Left ventricle myocardium inferior (tissue), 1 donor: ENCODE measurements at regions not wholly inside any gene's neighbourhood (a gene's known extent, or its start where the extent isn't known, plus 50 kb on each side); places are given as distances from the start of the nearest gene placed in this dataset.

ENCODE experiments used
- DNase-seq: peaks from one replicate; pipeline ENCODE4 v3.0.0-alpha.2; 2020
- H3K27ac ChIP-seq: fragments of 200-600 bp; replicated peaks from 2 replicates; pipeline ENCODE4 v1.8.0; 2021
- H3K27me3 ChIP-seq: fragments of 200-600 bp; 2 replicates; pipeline ENCODE4 v1.8.0; 2021; ENCODE audit warnings: low read depth
- H3K36me3 ChIP-seq: fragments of 200-600 bp; 2 replicates; pipeline ENCODE4 v1.8.0; 2021
- H3K4me1 ChIP-seq: fragments of 200-600 bp; 2 replicates; pipeline ENCODE4 v1.8.0; 2021
- H3K4me3 ChIP-seq: fragments of 200-600 bp; 2 replicates; pipeline ENCODE4 v1.8.0; 2021; ENCODE audit warnings: mild to moderate bottlenecking, moderate library complexity
- H3K9me3 ChIP-seq: fragments of 200-600 bp; replicated peaks from 2 replicates; pipeline ENCODE4 v1.8.0; 2021
- intact Hi-C: fragments of 100-400 bp; cut with micrococcal nuclease; formaldehyde crosslinking; loops from one replicate; pipeline ENCODE4 v1.11.0; 2022
- TF ChIP-seq, protein P1 (sequence below): fragments of 200-600 bp; IDR thresholded peaks from 2 replicates; pipeline ENCODE4 v1.8.0; 2021; ENCODE audit warnings: antibody characterized with exemption, mild to moderate bottlenecking, borderline replicate concordance
- donor health status: DM: no; HTN: yes; CAD: no; lungs with severe emphysema.

GRCh38 chr5:66323529-66323895 lies 179.4 kb downstream of the SREK1 start:
- no peaks in the 10 kb centered on the region for H3K9me3 ChIP-seq
- H3K36me3 ChIP-seq, result no peaks in the 10 kb centered on the region
- TF ChIP-seq, protein P1, sequence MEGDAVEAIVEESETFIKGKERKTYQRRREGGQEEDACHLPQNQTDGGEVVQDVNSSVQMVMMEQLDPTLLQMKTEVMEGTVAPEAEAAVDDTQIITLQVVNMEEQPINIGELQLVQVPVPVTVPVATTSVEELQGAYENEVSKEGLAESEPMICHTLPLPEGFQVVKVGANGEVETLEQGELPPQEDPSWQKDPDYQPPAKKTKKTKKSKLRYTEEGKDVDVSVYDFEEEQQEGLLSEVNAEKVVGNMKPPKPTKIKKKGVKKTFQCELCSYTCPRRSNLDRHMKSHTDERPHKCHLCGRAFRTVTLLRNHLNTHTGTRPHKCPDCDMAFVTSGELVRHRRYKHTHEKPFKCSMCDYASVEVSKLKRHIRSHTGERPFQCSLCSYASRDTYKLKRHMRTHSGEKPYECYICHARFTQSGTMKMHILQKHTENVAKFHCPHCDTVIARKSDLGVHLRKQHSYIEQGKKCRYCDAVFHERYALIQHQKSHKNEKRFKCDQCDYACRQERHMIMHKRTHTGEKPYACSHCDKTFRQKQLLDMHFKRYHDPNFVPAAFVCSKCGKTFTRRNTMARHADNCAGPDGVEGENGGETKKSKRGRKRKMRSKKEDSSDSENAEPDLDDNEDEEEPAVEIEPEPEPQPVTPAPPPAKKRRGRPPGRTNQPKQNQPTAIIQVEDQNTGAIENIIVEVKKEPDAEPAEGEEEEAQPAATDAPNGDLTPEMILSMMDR, result no peak
- intact Hi-C loops, result no loop called here
- H3K4me3 ChIP-seq, result no peak overlapping the region
- H3K4me1 ChIP-seq, result peaks cover 51% of the 10 kb centered on the region
- H3K27me3 ChIP-seq, result no peaks in the 10 kb centered on the region
- DNase-seq, result no peak
- peak overlapping the region; percentile 89 for H3K27ac ChIP-seq

DNA sequence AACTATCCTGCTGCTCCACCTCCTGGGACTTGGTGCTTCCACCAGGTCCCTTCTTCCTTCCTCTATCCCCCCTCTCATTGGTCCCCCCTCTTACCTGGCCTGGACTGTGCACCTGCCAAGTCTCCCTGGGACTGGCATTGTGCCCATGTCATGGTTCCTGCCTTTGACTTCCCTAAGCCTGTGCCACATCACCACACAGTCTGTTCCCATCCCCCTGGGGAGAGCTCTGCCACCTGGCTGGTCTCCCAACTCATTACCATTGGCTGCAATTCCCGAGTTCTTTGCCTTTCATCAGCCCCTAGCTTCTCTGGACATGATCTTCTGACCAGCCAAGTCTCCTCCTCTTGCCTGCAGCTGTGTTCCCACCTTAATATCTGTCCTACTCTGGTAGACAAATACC lies 180.3 kb downstream of the SREK1 start:
- H3K36me3 ChIP-seq, result no peaks in the 10 kb centered on the region
- TF ChIP-seq, protein P1, result no peak
- H3K27me3 ChIP-seq, result no peaks in the 10 kb centered on the region
- intact Hi-C loops, result no loop called here
- peaks cover 51% of the 10 kb centered on the region for H3K4me1 ChIP-seq
- no peak overlapping the region for H3K4me3 ChIP-seq
- peak; percentile 67 for DNase-seq
- no peaks in the 10 kb centered on the region for H3K9me3 ChIP-seq
- peak overlapping the region; percentile 89 for H3K27ac ChIP-seq

- DNase-seq, result no peak
- H3K4me1 ChIP-seq, result peaks cover 44% of the 10 kb centered on the region
- no peaks in the 10 kb centered on the region for H3K9me3 ChIP-seq
- TF ChIP-seq, protein P1, result no peak
- no peaks in the 10 kb centered on the region for H3K27me3 ChIP-seq
- intact Hi-C loops, result no loop called here
- peak overlapping the region; percentile 89 for H3K27ac ChIP-seq
- H3K4me3 ChIP-seq, result no peak overlapping the region
- H3K36me3 ChIP-seq, result no peaks in the 10 kb centered on the region
Observed at GRCh38 chr5:66326276-66326675, 182.2 kb downstream of the SREK1 start.

GRCh38 chr5:66327008-66327407 lies 182.9 kb downstream of the SREK1 start:
- intact Hi-C loops, result no loop called here
- Histone ChIP-seq H3K27ac (peak overlapping the region; percentile 89), H3K9me3 (no peaks in the 10 kb centered on the region), H3K4me1 (peaks cover 44% of the 10 kb centered on the region), H3K4me3 (no peak overlapping the region), H3K27me3 (no peaks in the 10 kb centered on the region), H3K36me3 (no peaks in the 10 kb centered on the region)
- DNase-seq, result peak; percentile 25
- TF ChIP-seq, protein P1, result no peak

GRCh38 chr5:66329078-66329477 lies 185.0 kb downstream of the SREK1 start:
- Histone ChIP-seq H3K9me3 (no peaks in the 10 kb centered on the region), H3K27me3 (no peaks in the 10 kb centered on the region), H3K27ac (peak overlapping the region; percentile 89), H3K4me1 (peaks cover 47% of the 10 kb centered on the region), H3K4me3 (no peak overlapping the region), H3K36me3 (no peaks in the 10 kb centered on the region)
- intact Hi-C loops, result no loop called here
- DNase-seq, result no peak
- TF ChIP-seq, protein P1, result no peak

GRCh38 chr5:66333192-66333591 lies 189.1 kb downstream of the SREK1 start:
- Histone ChIP-seq H3K4me1 (peaks cover 25% of the 10 kb centered on the region), H3K9me3 (no peaks in the 10 kb centered on the region), H3K36me3 (no peaks in the 10 kb centered on the region), H3K4me3 (no peak overlapping the region), H3K27ac (peak overlapping the region; percentile 71), H3K27me3 (no peaks in the 10 kb centered on the region)
- DNase-seq, result peak; percentile 19
- TF ChIP-seq, protein P1, result no peak
- intact Hi-C loops, result no loop called here
